C4-2B (cell line): ENCODE measurements at regions not wholly inside any gene's neighbourhood (a gene's known extent, or its start where the extent isn't known, plus 50 kb on each side); places are given as distances from the start of the nearest gene placed in this dataset.
"Not testable (repeated sequence)": the region's sequence is repeated elsewhere in the genome, so short reads cannot be mapped to it uniquely, and the experiment has no call there.

Source experiments
- ZFX ChIP-seq: fragments of 450-650 bp; IDR thresholded peaks from 2 replicates; pipeline ENCODE4 v1.6.1; 2017
- TF ChIP-seq, protein P1 (sequence below): fragments of 450-650 bp; conservative IDR thresholded peaks from 2 replicates; pipeline ENCODE4 v1.5.1; 2017; ENCODE audit warnings: mild to moderate bottlenecking

DNA sequence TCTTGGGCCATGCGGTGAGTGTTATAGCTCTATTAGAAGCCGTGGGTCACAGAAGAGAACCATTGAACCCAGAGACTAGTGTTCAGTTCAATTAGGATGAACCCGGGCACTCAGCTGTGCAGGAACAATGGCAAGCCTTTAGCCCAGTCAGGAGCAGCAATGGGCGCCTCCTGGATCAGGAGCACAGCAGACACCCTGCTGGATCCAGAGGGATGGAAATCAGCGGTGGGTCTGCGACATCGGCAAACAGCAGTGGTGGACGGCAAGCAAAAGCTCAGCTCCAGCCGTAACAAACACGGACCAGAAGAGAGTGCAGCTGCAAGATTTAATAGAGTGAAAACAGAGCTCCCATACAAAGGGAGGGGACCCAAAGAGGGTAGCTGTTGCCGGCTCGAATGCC, 228.3 kb upstream of the SPOPL start:
- TF ChIP-seq, protein P1, sequence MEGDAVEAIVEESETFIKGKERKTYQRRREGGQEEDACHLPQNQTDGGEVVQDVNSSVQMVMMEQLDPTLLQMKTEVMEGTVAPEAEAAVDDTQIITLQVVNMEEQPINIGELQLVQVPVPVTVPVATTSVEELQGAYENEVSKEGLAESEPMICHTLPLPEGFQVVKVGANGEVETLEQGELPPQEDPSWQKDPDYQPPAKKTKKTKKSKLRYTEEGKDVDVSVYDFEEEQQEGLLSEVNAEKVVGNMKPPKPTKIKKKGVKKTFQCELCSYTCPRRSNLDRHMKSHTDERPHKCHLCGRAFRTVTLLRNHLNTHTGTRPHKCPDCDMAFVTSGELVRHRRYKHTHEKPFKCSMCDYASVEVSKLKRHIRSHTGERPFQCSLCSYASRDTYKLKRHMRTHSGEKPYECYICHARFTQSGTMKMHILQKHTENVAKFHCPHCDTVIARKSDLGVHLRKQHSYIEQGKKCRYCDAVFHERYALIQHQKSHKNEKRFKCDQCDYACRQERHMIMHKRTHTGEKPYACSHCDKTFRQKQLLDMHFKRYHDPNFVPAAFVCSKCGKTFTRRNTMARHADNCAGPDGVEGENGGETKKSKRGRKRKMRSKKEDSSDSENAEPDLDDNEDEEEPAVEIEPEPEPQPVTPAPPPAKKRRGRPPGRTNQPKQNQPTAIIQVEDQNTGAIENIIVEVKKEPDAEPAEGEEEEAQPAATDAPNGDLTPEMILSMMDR, result not testable (repeated sequence)
- not testable (repeated sequence) for TF ChIP-seq ZFX
